OCI-LY7 (cell line): ENCODE measurements at regions not wholly inside any gene's neighbourhood (a gene's known extent, or its start where the extent isn't known, plus 50 kb on each side); places are given as distances from the start of the nearest gene placed in this dataset. TPM values are rescaled to one million over a fixed set of nuclear protein-coding genes. Genes with fewer than 3 reads are reported as not detected.

ENCODE experiments used
- BruUV-seq: library from RNA; stranded (reverse); fragments of 400-500 nt; replicated peaks from 2 replicates; lab custom pipeline; 2021; lab: Mats Ljungman, UMichigan
- CTCF ChIA-PET: fragments of 300-600 bp; sonication (Branson Sonifier 250); formaldehyde crosslinking; loops from one replicate; lab custom pipeline; 2022; ENCODE audit warnings: antibody characterized with exemption; ENCODE audit not compliant: unreplicated experiment; lab: Charles Lee
- POLR2A ChIA-PET: fragments of 300-600 bp; sonication (Branson Sonifier 250); formaldehyde crosslinking; loops from one replicate; lab custom pipeline; 2022; ENCODE audit warnings: antibody characterized with exemption; lab: Charles Lee
- DNase-seq: peaks from one replicate; pipeline ENCODE4 v3.0.0-alpha.2; 2015; ENCODE audit warnings: low spot score
- H2AFZ ChIP-seq: fragments of 200-600 bp; sonication (generic), shearing (Covaris generic); 2 replicates; pipeline ENCODE4 v1.6.1; 2014; ENCODE audit warnings: mild to moderate bottlenecking, antibody characterized with exemption, low read length, moderate library complexity
- H3K27ac ChIP-seq: fragments of 200-600 bp; sonication (generic); 2 replicates; pipeline ENCODE4 v1.5.1; 2014; ENCODE audit warnings: mixed run types, low read depth, mild to moderate bottlenecking, moderate library complexity, low read length, inconsistent platforms; ENCODE audit not compliant: poor library complexity, severe bottlenecking
- H3K36me3 ChIP-seq: fragments of 200-600 bp; sonication (generic); 2 replicates; pipeline ENCODE4 v1.6.1; 2014; ENCODE audit warnings: mild to moderate bottlenecking, antibody characterized with exemption, low read length, moderate library complexity, mixed read lengths; ENCODE audit not compliant: insufficient read depth
- H3K4me1 ChIP-seq: fragments of 200-600 bp; sonication (generic); 2 replicates; pipeline ENCODE4 v1.5.1; 2014; ENCODE audit warnings: mild to moderate bottlenecking, low read length; ENCODE audit not compliant: insufficient read depth, poor library complexity, severe bottlenecking
- H3K4me2 ChIP-seq: fragments of 200-600 bp; sonication (generic); 2 replicates; pipeline ENCODE4 v1.6.1; 2014; ENCODE audit warnings: mild to moderate bottlenecking, low read length
- H3K4me3 ChIP-seq: fragments of 200-600 bp; sonication (generic); 2 replicates; pipeline ENCODE4 v1.5.1; 2014; ENCODE audit warnings: mild to moderate bottlenecking, low read depth, low read length; ENCODE audit not compliant: poor library complexity, severe bottlenecking
- H3K79me2 ChIP-seq: fragments of 200-600 bp; sonication (generic); 2 replicates; pipeline ENCODE4 v1.6.1; 2016; ENCODE audit warnings: low read depth, mild to moderate bottlenecking, low read length, moderate library complexity, mixed read lengths; ENCODE audit not compliant: insufficient read depth
- H3K9me2 ChIP-seq: fragments of 200-600 bp; sonication (generic); 2 replicates; pipeline ENCODE4 v1.6.1; 2016; ENCODE audit warnings: mild to moderate bottlenecking, low read length, mixed read lengths; ENCODE audit not compliant: insufficient read depth
- H3K9me3 ChIP-seq: fragments of 200-600 bp; sonication (generic); 2 replicates; pipeline ENCODE4 v1.6.1; 2014; ENCODE audit warnings: mild to moderate bottlenecking, mixed run types, low read length, mixed read lengths
- H4K20me1 ChIP-seq: fragments of 200-600 bp; sonication (generic); 2 replicates; pipeline ENCODE4 v1.6.1; 2014; ENCODE audit warnings: mild to moderate bottlenecking, antibody characterized with exemption, low read length, moderate library complexity, mixed read lengths; ENCODE audit not compliant: insufficient read depth
- CTCF ChIP-seq: fragments of 200-600 bp; sonication (generic); conservative IDR thresholded peaks from 2 replicates; pipeline ENCODE4 v1.5.1; 2014; ENCODE audit warnings: mild to moderate bottlenecking, antibody characterized with exemption, low read length, moderate library complexity, mixed read lengths
- EZH2phosphoT487 ChIP-seq: fragments of 200-600 bp; sonication (generic); IDR thresholded peaks from 2 replicates; pipeline ENCODE4 v1.6.1; 2018; ENCODE audit warnings: low read depth, borderline replicate concordance, mild to moderate bottlenecking, mixed run types, antibody characterized with exemption, low read length, moderate library complexity, mixed read lengths
- intact Hi-C: fragments of 100-400 bp; cut with micrococcal nuclease; formaldehyde crosslinking; loops from one replicate; pipeline ENCODE4 v1.10.0; 2022; ENCODE audit not compliant: unreplicated experiment
- small RNA-seq: library from RNA; depleted of rRNA; stranded (forward); fragments of <200 nt; gene quantifications from one replicate; pipeline ENCODE3, GENCODE V24; 2014

GRCh38 chr16:9689597-9689996, 492.6 kb downstream of the GRIN2A start:
- H3K36me3 ChIP-seq, result no peaks in the 10 kb centered on the region

GRCh38 chr16:9695152-9695551, 487.1 kb downstream of the GRIN2A start:
- Histone ChIP-seq H3K9me3 (no peaks in the 10 kb centered on the region), H3K36me3 (no peaks in the 10 kb centered on the region), H2AFZ (no peak overlapping the region), H3K4me1 (no peaks in the 10 kb centered on the region), H3K27ac (no peak overlapping the region), H3K79me2 (no peaks in the 10 kb centered on the region), H3K4me3 (no peak overlapping the region), H3K9me2 (no peaks in the 10 kb centered on the region), H3K4me2 (no peak overlapping the region), H4K20me1 (no peaks in the 10 kb centered on the region)
- intact Hi-C loops, result no loop called here
- POLR2A ChIA-PET, result no interaction called here
- DNase-seq, result no peak
- TF ChIP-seq CTCF, result no peak
- TF ChIP-seq EZH2phosphoT487, result no peak
- CTCF ChIA-PET, result no interaction called here
- BruUV-seq, result no TSS peak

More at GRCh38 chr16:9689597-9689996, 492.6 kb downstream of the GRIN2A start:
- Histone ChIP-seq H4K20me1 (no peaks in the 10 kb centered on the region), H3K27ac (no peak overlapping the region), H2AFZ (no peak overlapping the region), H3K4me1 (no peaks in the 10 kb centered on the region), H3K9me3 (no peaks in the 10 kb centered on the region), H3K4me3 (no peak overlapping the region), H3K79me2 (no peaks in the 10 kb centered on the region), H3K4me2 (no peak overlapping the region), H3K9me2 (no peaks in the 10 kb centered on the region)
- intact Hi-C loops, result no loop called here
- POLR2A ChIA-PET, result no interaction called here
- no TSS peak for BruUV-seq
- TF ChIP-seq EZH2phosphoT487 (no peak), CTCF (no peak)
- CTCF ChIA-PET, result no interaction called here
- no peak for DNase-seq

Small RNA genes lying in the stretch of these regions (small RNA-seq; reads per million reads assigned to genes)
- gene RNA5SP403, result 1.4 reads per million, percentile 63 among the genes with 10 or more reads in this experiment
- not detected for gene RNA5SP404
